GM21825 (cell line): ENCODE measurements at regions not wholly inside any gene's neighbourhood (a gene's known extent, or its start where the extent isn't known, plus 50 kb on each side); places are given as distances from the start of the nearest gene placed in this dataset.
A peak's percentile ranks its signal among the peaks of the same experiment; 100 is the strongest.

Source experiments
- ATAC-seq: cut with Tn5 transposase; IDR thresholded peaks from one replicate; pipeline ENCODE4 v1.9.1; 2021; ENCODE audit warnings: mild to moderate bottlenecking, moderate library complexity; ENCODE audit not compliant: unreplicated experiment

- peak; percentile 8 for ATAC-seq
These were observed 98.4 kb downstream of the C9orf152 start for GRCh38 chr9:110109333-110110092.

GRCh38 chr9:110110154-110110553 lies 97.8 kb downstream of the C9orf152 start:
- ATAC-seq: peak; percentile 82

- ATAC-seq: no peak
These were observed 96.1 kb downstream of the C9orf152 start for GRCh38 chr9:110111868-110112267.

- ATAC-seq: no peak
These were observed 95.2 kb downstream of the C9orf152 start for GRCh38 chr9:110112792-110113191.

- ATAC-seq: no peak
These were observed 93.7 kb downstream of the C9orf152 start for GRCh38 chr9:110114086-110114858.

- ATAC-seq: no peak
These were observed 93.1 kb downstream of the C9orf152 start for GRCh38 chr9:110114859-110115201.

- no peak for ATAC-seq
These were observed 92.6 kb downstream of the C9orf152 start for GRCh38 chr9:110115341-110115820.

- no peak for ATAC-seq
These were observed 92.0 kb downstream of the C9orf152 start for GRCh38 chr9:110115826-110116542.

GRCh38 chr9:110116543-110116885 lies 91.4 kb downstream of the C9orf152 start:
- no peak for ATAC-seq

- ATAC-seq: no peak
These were observed 86.8 kb downstream of the C9orf152 start for GRCh38 chr9:110121170-110121569.

GRCh38 chr9:110123341-110124095 lies 84.4 kb downstream of the C9orf152 start:
- ATAC-seq: no peak

- ATAC-seq: no peak
These were observed 83.5 kb downstream of the C9orf152 start for GRCh38 chr9:110124439-110124838.

GRCh38 chr9:110125207-110125751 lies 82.7 kb downstream of the C9orf152 start:
- ATAC-seq: no peak

- ATAC-seq: no peak
These were observed 82.1 kb downstream of the C9orf152 start for GRCh38 chr9:110125763-110126351.

- ATAC-seq: no peak
These were observed 81.4 kb downstream of the C9orf152 start for GRCh38 chr9:110126499-110126941.

- no peak for ATAC-seq
These were observed 80.7 kb downstream of the C9orf152 start for GRCh38 chr9:110126986-110127864.

GRCh38 chr9:110128664-110129329 lies 79.2 kb downstream of the C9orf152 start:
- peak; percentile 76 for ATAC-seq

GRCh38 chr9:110129425-110129824 lies 78.5 kb downstream of the C9orf152 start:
- ATAC-seq: peak; percentile 16

GRCh38 chr9:110130211-110130610 lies 77.7 kb downstream of the C9orf152 start:
- no peak for ATAC-seq
